Immature natural killer cell (primary cell): ENCODE measurements at regions not wholly inside any gene's neighbourhood (a gene's known extent, or its start where the extent isn't known, plus 50 kb on each side); places are given as distances from the start of the nearest gene placed in this dataset.
"Not testable (repeated sequence)": the region's sequence is repeated elsewhere in the genome, so short reads cannot be mapped to it uniquely, and the experiment has no call there.

Source experiments
- DNase-seq, 3 donors: peaks; one replicate each; pipeline ENCODE4 v3.0.0; 2022; ENCODE audit warnings: mixed read lengths in 1 of 3
- H3K27ac Mint-ChIP-seq, 6 donors: one replicate each; pipeline ENCODE4 v1.8.0; 2020; ENCODE audit warnings: mixed read lengths in 6 of 6, mild to moderate bottlenecking in 5 of 6, inconsistent platforms in 4 of 6, moderate library complexity in 3 of 6
- H3K27me3 Mint-ChIP-seq, 3 donors: one replicate each; pipeline ENCODE4 v1.8.0; 2020 to 2021; ENCODE audit warnings: low read depth in 3 of 3, mild to moderate bottlenecking in 3 of 3, mixed read lengths in 3 of 3, moderate library complexity in 3 of 3, inconsistent platforms in 1 of 3
- H3K36me3 Mint-ChIP-seq, 3 donors: one replicate each; pipeline ENCODE4 v1.8.0; 2020; ENCODE audit warnings: mixed read lengths in 3 of 3, inconsistent platforms in 2 of 3, mild to moderate bottlenecking in 2 of 3
- H3K4me1 Mint-ChIP-seq, 2 donors: one replicate each; pipeline ENCODE4 v1.8.0; 2020; ENCODE audit warnings: inconsistent platforms in 2 of 2, mild to moderate bottlenecking in 2 of 2, mixed read lengths in 2 of 2, moderate library complexity in 1 of 2
- H3K4me3 Mint-ChIP-seq, 5 donors: one replicate each; pipeline ENCODE4 v1.8.0; 2020; ENCODE audit warnings: mild to moderate bottlenecking in 5 of 5, mixed read lengths in 5 of 5, inconsistent platforms in 3 of 5, moderate library complexity in 3 of 5
- H3K9me3 Mint-ChIP-seq, 6 donors: one replicate each; pipeline ENCODE4 v1.8.0; 2020; ENCODE audit warnings: mild to moderate bottlenecking in 6 of 6, mixed read lengths in 6 of 6, inconsistent platforms in 4 of 6, moderate library complexity in 3 of 6

- Mint-ChIP-seq H3K27me3 (no peaks in the 10 kb centered on the region), H3K4me1 (no peaks in the 10 kb centered on the region), H3K4me3 (no peak overlapping the region), H3K9me3 (no peaks in the 10 kb centered on the region), H3K27ac (no peak overlapping the region), H3K36me3 (no peaks in the 10 kb centered on the region)
- DNase-seq: no peak
These were observed 136.3 kb upstream of the HSFY2 start for GRCh38 chrY:18909846-18910245.

DNA sequence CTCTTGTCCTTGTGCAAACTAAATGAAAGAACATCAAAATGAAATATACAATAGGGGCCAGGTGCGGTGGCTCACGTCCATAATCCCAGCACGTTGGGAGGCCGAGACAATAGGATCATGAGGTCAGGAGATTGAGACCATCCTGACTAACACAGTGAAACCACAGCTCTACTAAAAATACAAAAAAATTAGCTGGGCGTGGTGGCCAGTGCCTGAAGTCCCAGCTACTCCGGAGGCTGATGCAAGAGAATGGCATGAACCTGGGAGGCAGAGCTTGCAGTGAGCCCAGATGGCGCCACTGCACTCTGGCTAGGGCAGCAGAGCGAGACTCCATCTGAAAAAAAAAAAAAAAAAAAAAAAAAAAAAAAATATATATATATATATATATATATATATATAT is 132.7 kb upstream of the HSFY2 start:
- not testable (repeated sequence) for H3K27me3 Mint-ChIP-seq, DNase-seq, H3K4me1 Mint-ChIP-seq, H3K27ac Mint-ChIP-seq, H3K4me3 Mint-ChIP-seq, H3K36me3 Mint-ChIP-seq, H3K9me3 Mint-ChIP-seq

GRCh38 chrY:18904296-18904695 is 130.8 kb upstream of the HSFY2 start:
- Mint-ChIP-seq H3K27me3 (no peaks in the 10 kb centered on the region), H3K4me3 (no peak overlapping the region), H3K4me1 (no peaks in the 10 kb centered on the region), H3K9me3 (peaks cover 0 to 2% (median 0%) of the 10 kb centered on the region in 6 donors), H3K36me3 (peaks cover 0 to 8% (median 0%) of the 10 kb centered on the region in 3 donors), H3K27ac (no peak overlapping the region)
- DNase-seq: no peak

- DNase-seq: no peak
- H3K27ac Mint-ChIP-seq: no peak overlapping the region
- peaks cover 0 to 1% (median 0%) of the 10 kb centered on the region in 3 donors for H3K27me3 Mint-ChIP-seq
- H3K4me1 Mint-ChIP-seq: no peaks in the 10 kb centered on the region
- H3K4me3 Mint-ChIP-seq: no peak overlapping the region
- peaks cover 0 to 5% (median 0%) of the 10 kb centered on the region in 6 donors for H3K9me3 Mint-ChIP-seq
- H3K36me3 Mint-ChIP-seq: peaks cover 0 to 3% (median 0%) of the 10 kb centered on the region in 3 donors
These were observed 118.5 kb upstream of the HSFY2 start for GRCh38 chrY:18891994-18892393.

DNA sequence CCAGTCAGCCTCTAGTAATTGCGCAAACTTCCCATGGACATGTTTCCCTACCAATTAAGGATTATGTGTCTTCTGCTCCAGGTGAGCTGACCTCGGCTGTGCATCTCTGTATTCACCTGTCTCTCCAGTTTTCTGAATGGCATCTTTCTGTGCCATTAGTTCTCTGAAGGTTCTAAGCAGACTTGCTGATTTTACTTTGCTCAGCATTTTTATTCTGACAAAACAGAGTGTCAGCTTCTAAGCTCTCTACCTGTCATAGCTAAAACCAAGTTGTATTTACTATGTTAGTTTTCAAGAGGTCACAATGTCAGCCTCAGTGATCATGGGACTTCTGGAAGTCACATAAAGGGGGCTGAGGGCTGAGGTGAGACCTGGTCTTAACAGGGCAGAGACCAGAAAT is 116.0 kb upstream of the HSFY2 start:
- H3K27me3 Mint-ChIP-seq: peaks cover 0 to 1% (median 0%) of the 10 kb centered on the region in 3 donors
- H3K4me3 Mint-ChIP-seq: no peak overlapping the region
- no peak overlapping the region for H3K27ac Mint-ChIP-seq
- H3K9me3 Mint-ChIP-seq: no peaks in the 10 kb centered on the region
- peaks cover 0 to 3% (median 0%) of the 10 kb centered on the region in 3 donors for H3K36me3 Mint-ChIP-seq
- no peaks in the 10 kb centered on the region for H3K4me1 Mint-ChIP-seq
- no peak for DNase-seq

GRCh38 chrY:18884748-18885147 is 111.2 kb upstream of the HSFY2 start:
- DNase-seq: no peak
- Mint-ChIP-seq H3K27ac (no peak overlapping the region), H3K4me1 (no peaks in the 10 kb centered on the region), H3K36me3 (peaks cover 0 to 3% (median 0%) of the 10 kb centered on the region in 3 donors), H3K9me3 (no peaks in the 10 kb centered on the region), H3K4me3 (no peak overlapping the region), H3K27me3 (peaks cover 0 to 1% (median 0%) of the 10 kb centered on the region in 3 donors)

- not testable (repeated sequence) for DNase-seq, H3K9me3 Mint-ChIP-seq, H3K36me3 Mint-ChIP-seq, H3K4me1 Mint-ChIP-seq, H3K27ac Mint-ChIP-seq, H3K4me3 Mint-ChIP-seq, H3K27me3 Mint-ChIP-seq
These were observed 95.6 kb upstream of the HSFY2 start for GRCh38 chrY:18869145-18869544.

GRCh38 chrY:18866887-18867551 is 93.5 kb upstream of the HSFY2 start:
- not testable (repeated sequence) for H3K4me1 Mint-ChIP-seq, H3K4me3 Mint-ChIP-seq, DNase-seq, H3K9me3 Mint-ChIP-seq, H3K27ac Mint-ChIP-seq, H3K36me3 Mint-ChIP-seq, H3K27me3 Mint-ChIP-seq

DNA sequence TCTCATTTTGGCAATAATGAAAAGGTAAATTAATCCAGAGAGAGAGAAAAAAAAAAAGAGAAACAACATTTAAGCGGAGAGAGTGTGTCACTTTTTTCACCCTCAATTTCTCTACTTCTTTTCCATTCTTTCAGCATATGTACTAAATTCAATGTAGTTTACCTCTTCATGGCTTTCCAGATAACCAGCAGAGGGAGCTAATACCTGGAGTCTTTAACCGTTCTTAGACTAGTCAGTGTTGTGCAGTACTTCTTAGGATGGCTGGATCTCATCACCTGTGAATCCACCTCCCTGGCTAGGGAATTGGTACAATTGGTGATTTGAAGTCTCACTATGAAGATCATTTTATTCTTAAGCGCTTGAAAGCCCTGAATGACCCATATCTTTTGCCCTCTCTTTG is 87.3 kb upstream of the HSFY2 start:
- not testable (repeated sequence) for DNase-seq, H3K27ac Mint-ChIP-seq, H3K9me3 Mint-ChIP-seq, H3K4me3 Mint-ChIP-seq, H3K36me3 Mint-ChIP-seq, H3K27me3 Mint-ChIP-seq, H3K4me1 Mint-ChIP-seq

- not testable (repeated sequence) for H3K9me3 Mint-ChIP-seq, H3K27me3 Mint-ChIP-seq, DNase-seq, H3K36me3 Mint-ChIP-seq, H3K4me1 Mint-ChIP-seq, H3K27ac Mint-ChIP-seq, H3K4me3 Mint-ChIP-seq
These were observed 85.1 kb upstream of the HSFY2 start for GRCh38 chrY:18858484-18859191.

DNA sequence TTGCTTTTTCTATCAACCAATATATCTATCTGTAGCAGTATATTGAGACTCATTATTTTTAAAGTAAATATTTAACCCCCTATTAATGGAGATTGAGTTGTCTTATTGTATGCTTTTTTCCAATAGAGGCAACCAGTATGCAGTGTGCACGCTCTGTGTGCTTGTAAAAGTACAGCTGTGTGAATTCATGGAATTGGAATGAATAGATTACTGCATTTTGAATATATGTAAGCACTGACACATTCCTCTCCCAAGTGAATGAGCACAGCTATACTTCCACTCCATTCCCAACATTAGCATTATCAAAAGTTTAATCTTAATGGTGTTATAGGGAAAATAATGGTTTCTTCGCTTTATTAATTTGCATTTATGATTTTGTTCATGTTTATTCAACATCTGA is 81.6 kb upstream of the HSFY2 start:
- H3K36me3 Mint-ChIP-seq, H3K27me3 Mint-ChIP-seq, DNase-seq, H3K9me3 Mint-ChIP-seq, H3K4me3 Mint-ChIP-seq, H3K27ac Mint-ChIP-seq, H3K4me1 Mint-ChIP-seq: not testable (repeated sequence)

DNA sequence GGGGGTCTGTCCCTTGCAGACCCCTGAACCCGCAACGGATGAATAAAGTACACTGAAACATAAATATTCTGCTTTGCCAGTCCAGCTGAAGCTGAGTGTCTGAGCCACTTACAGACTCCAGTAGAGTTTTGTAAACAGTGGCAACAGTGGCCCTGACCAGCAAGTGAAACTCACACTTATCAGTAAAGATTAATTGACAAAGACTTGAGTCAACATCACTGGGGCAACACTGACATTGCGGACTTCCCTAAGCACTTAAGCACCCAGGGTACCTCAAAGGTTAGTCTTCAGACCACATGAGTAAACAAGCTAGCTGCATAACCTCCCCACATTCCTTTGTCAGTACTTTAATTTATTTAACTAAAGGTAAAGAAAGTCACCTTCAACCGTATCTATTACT is 79.8 kb upstream of the HSFY2 start:
- not testable (repeated sequence) for H3K9me3 Mint-ChIP-seq, H3K27ac Mint-ChIP-seq, DNase-seq, H3K4me1 Mint-ChIP-seq, H3K27me3 Mint-ChIP-seq, H3K36me3 Mint-ChIP-seq, H3K4me3 Mint-ChIP-seq

DNA sequence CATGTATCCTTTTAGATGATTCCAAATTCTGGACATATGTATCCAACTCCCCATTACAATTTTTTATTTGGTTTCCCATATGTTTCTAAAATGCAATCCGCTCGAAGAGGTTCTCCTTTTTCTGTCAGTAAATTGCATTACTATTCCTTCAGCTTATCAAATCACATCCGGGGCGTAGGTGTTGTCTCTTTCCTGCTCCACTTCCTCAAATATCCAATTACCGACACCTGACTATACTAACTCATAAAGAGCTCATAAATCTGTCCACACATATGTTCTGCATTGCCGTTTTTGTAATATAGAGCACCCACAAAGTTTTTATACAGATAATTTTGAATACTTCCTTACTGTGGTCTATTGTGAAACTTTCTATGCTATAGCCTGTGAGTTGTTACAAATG is 63.1 kb upstream of the HSFY2 start:
- H3K4me3 Mint-ChIP-seq, H3K9me3 Mint-ChIP-seq, DNase-seq, H3K4me1 Mint-ChIP-seq, H3K27me3 Mint-ChIP-seq, H3K36me3 Mint-ChIP-seq, H3K27ac Mint-ChIP-seq: not testable (repeated sequence)
